ENCODE measurements at regions not wholly inside any gene's neighbourhood (a gene's known extent, or its start where the extent isn't known, plus 50 kb on each side); places are given as distances from the start of the nearest gene placed in this dataset.

GRCh38 chr6:168388641-168389633 is 52.0 kb upstream of the SMOC2 start (continued):
- TF ChIP-seq ZNF317 (CRISPR knock-in tag; IDR thresholded peaks at IDR 0.05) (no peak), ZNF274 (CRISPR knock-in tag; IDR thresholded peaks at IDR 0.05) (no peak), ZNF281 (CRISPR knock-in tag; IDR thresholded peaks at IDR 0.05; ENCODE audit: borderline replicate concordance) (no peak; the same call in 1 of the 2 replicates), BHLHE40 (IDR thresholded peaks at IDR 0.05; ENCODE audit: low read length) (peak; percentile 81), ZBTB44 (CRISPR knock-in tag; IDR thresholded peaks at IDR 0.05) (no peak), ZSCAN25 (CRISPR knock-in tag; IDR thresholded peaks at IDR 0.05) (no peak), NFIB (CRISPR knock-in tag; IDR thresholded peaks at IDR 0.05; ENCODE audit: borderline replicate concordance) (no peak), HOXA9 (CRISPR knock-in tag; IDR thresholded peaks at IDR 0.05; ENCODE audit: borderline replicate concordance) (no peak), XRCC5 (optimal IDR thresholded peaks at IDR 0.05; ENCODE audit: low read length) (no peak), ARID2 (CRISPR knock-in tag; IDR thresholded peaks at IDR 0.05; ENCODE audit: borderline replicate concordance) (no peak), ZFP1 (CRISPR knock-in tag; IDR thresholded peaks at IDR 0.05) (no peak), ZNF780A (CRISPR knock-in tag; IDR thresholded peaks at IDR 0.05) (no peak), ZSCAN21 (CRISPR knock-in tag; IDR thresholded peaks at IDR 0.05; ENCODE audit: borderline replicate concordance) (peak; percentile 25; the same call in 1 of the 2 replicates), ZNF710 (CRISPR knock-in tag; IDR thresholded peaks at IDR 0.05; ENCODE audit: borderline replicate concordance) (no peak), CHCHD3 (CRISPR knock-in tag; IDR thresholded peaks at IDR 0.05) (no peak), AFF4 (CRISPR knock-in tag; IDR thresholded peaks at IDR 0.05) (no peak), ZNF773 (CRISPR knock-in tag; IDR thresholded peaks at IDR 0.05; ENCODE audit: borderline replicate concordance) (no peak), FOXM1 (CRISPR knock-in tag; IDR thresholded peaks at IDR 0.05) (no peak)

All from HepG2 (cell line).